C4-2B (cell line): ENCODE measurements at regions not wholly inside any gene's neighbourhood (a gene's known extent, or its start where the extent isn't known, plus 50 kb on each side); places are given as distances from the start of the nearest gene placed in this dataset.

Source experiments
- H3K27ac ChIP-seq: fragments of 450-650 bp; 2 replicates; pipeline ENCODE4 v1.5.1; 2017
- CTCF ChIP-seq: fragments of 450-650 bp; conservative IDR thresholded peaks from 2 replicates; pipeline ENCODE4 v1.5.1; 2017; ENCODE audit warnings: mild to moderate bottlenecking
- ZFX ChIP-seq: fragments of 450-650 bp; IDR thresholded peaks from 2 replicates; pipeline ENCODE4 v1.6.1; 2017

- TF ChIP-seq ZFX (no peak), CTCF (no peak)
- H3K27ac ChIP-seq, result no peak overlapping the region
Observed at GRCh38 chr2:47264143-47264542, 87.8 kb upstream of the CALM2 start.

GRCh38 chr2:47262657-47263056, 86.3 kb upstream of the CALM2 start:
- H3K27ac ChIP-seq, result no peak overlapping the region
- TF ChIP-seq CTCF (no peak), ZFX (no peak)

GRCh38 chr2:47260971-47261370, 84.7 kb upstream of the CALM2 start:
- TF ChIP-seq ZFX (no peak), CTCF (no peak)
- H3K27ac ChIP-seq, result no peak overlapping the region

GRCh38 chr2:47259829-47260228, 83.5 kb upstream of the CALM2 start:
- no peak for TF ChIP-seq CTCF
- no peak for TF ChIP-seq ZFX
- H3K27ac ChIP-seq, result no peak overlapping the region

- TF ChIP-seq ZFX, result no peak
- TF ChIP-seq CTCF, result no peak
Observed at GRCh38 chr2:47257946-47258348, 81.6 kb upstream of the CALM2 start.

GRCh38 chr2:47256416-47257087, 80.2 kb upstream of the CALM2 start:
- TF ChIP-seq ZFX (no peak), CTCF (no peak)
- H3K27ac ChIP-seq, result no peak overlapping the region

More at GRCh38 chr2:47257946-47258348, 81.6 kb upstream of the CALM2 start:
- H3K27ac ChIP-seq, result no peak overlapping the region

GRCh38 chr2:47255794-47256193, 79.5 kb upstream of the CALM2 start:
- no peak for TF ChIP-seq ZFX
- TF ChIP-seq CTCF, result no peak
- no peak overlapping the region for H3K27ac ChIP-seq
